H9 (cell line): ENCODE measurements at regions not wholly inside any gene's neighbourhood (a gene's known extent, or its start where the extent isn't known, plus 50 kb on each side); places are given as distances from the start of the nearest gene placed in this dataset.

Experiments
- DNase-seq: peaks from one replicate; pipeline ENCODE4 v3.0.0-alpha.2; 2017
- H2AFZ ChIP-seq: one replicate; pipeline ENCODE4 v1.6.1; 2013; ENCODE audit warnings: mild to moderate bottlenecking, low read length, control low read depth, moderate library complexity
- H2AK5ac ChIP-seq: 2 replicates; pipeline ENCODE4 v1.6.1; 2013; ENCODE audit warnings: low read length, control low read depth, mixed read lengths; ENCODE audit not compliant: insufficient read length
- H2BK120ac ChIP-seq: one replicate; pipeline ENCODE4 v1.6.1; 2013; ENCODE audit warnings: low read depth, mild to moderate bottlenecking, low read length, control low read depth, inconsistent platforms; ENCODE audit not compliant: poor library complexity, severe bottlenecking
- H2BK12ac ChIP-seq: 2 replicates; pipeline ENCODE4 v1.6.1; 2013; ENCODE audit warnings: low read length, control low read depth, mixed read lengths, low read depth; ENCODE audit not compliant: insufficient read length
- H2BK15ac ChIP-seq: 2 replicates; pipeline ENCODE4 v1.6.1; 2013; ENCODE audit warnings: low read depth, low read length, control low read depth
- H2BK20ac ChIP-seq: one replicate; pipeline ENCODE4 v1.6.1; 2013; ENCODE audit warnings: low read depth, mild to moderate bottlenecking, low read length, control low read depth, inconsistent platforms; ENCODE audit not compliant: poor library complexity, severe bottlenecking
- H2BK5ac ChIP-seq: 2 replicates; pipeline ENCODE4 v1.6.1; 2013; ENCODE audit warnings: low read length, control low read depth, mixed read lengths; ENCODE audit not compliant: insufficient read length
- H3K14ac ChIP-seq: 2 replicates; pipeline ENCODE4 v1.6.1; 2013; ENCODE audit warnings: low read length, control low read depth; ENCODE audit not compliant: insufficient read depth
- H3K18ac ChIP-seq: 2 replicates; pipeline ENCODE4 v1.6.1; 2013; ENCODE audit warnings: low read depth, mild to moderate bottlenecking, mixed read lengths, low read length, control low read depth; ENCODE audit not compliant: insufficient read length
- H3K23ac ChIP-seq: 2 replicates; pipeline ENCODE4 v1.6.1; 2013; ENCODE audit warnings: low read length, control low read depth, mixed read lengths, low read depth; ENCODE audit not compliant: insufficient read length
- H3K23me2 ChIP-seq: 2 replicates; pipeline ENCODE4 v1.6.1; 2013; ENCODE audit warnings: low read depth, mild to moderate bottlenecking, mixed read lengths, low read length, control low read depth; ENCODE audit not compliant: insufficient read length, poor library complexity, severe bottlenecking
- H3K27ac ChIP-seq: 2 replicates; pipeline ENCODE4 v1.5.1; 2013; ENCODE audit warnings: low read length, control low read depth, mixed read lengths, low read depth; ENCODE audit not compliant: insufficient read length
- H3K27me3 ChIP-seq: 2 replicates; pipeline ENCODE4 v1.6.1; 2013; ENCODE audit warnings: low read length, control low read depth, inconsistent platforms; ENCODE audit not compliant: insufficient read depth
- H3K4ac ChIP-seq: 2 replicates; pipeline ENCODE4 v1.6.1; 2013; ENCODE audit warnings: low read depth, mild to moderate bottlenecking, control low read depth, inconsistent platforms, low read length, moderate library complexity
- H3K4me1 ChIP-seq: 2 replicates; pipeline ENCODE4 v1.6.1; 2013; ENCODE audit warnings: low read length, control low read depth, inconsistent platforms; ENCODE audit not compliant: insufficient read depth
- H3K4me2 ChIP-seq: 2 replicates; pipeline ENCODE4 v1.6.1; 2013; ENCODE audit warnings: low read length, control low read depth, mixed read lengths; ENCODE audit not compliant: insufficient read length, insufficient read depth
- H3K56ac ChIP-seq: 2 replicates; pipeline ENCODE4 v1.6.1; 2013; ENCODE audit warnings: low read depth, mild to moderate bottlenecking, mixed read lengths, low read length, control low read depth; ENCODE audit not compliant: insufficient read length
- H3K79me1 ChIP-seq: 2 replicates; pipeline ENCODE4 v1.6.1; 2013; ENCODE audit warnings: low read depth, mild to moderate bottlenecking, moderate library complexity, low read length, control low read depth, inconsistent platforms; ENCODE audit not compliant: insufficient read depth, poor library complexity, severe bottlenecking
- H3K79me2 ChIP-seq: 2 replicates; pipeline ENCODE4 v1.6.1; 2013; ENCODE audit warnings: low read length, control low read depth, inconsistent platforms; ENCODE audit not compliant: insufficient read depth
- H3K9ac ChIP-seq: 2 replicates; pipeline ENCODE4 v1.6.1; 2013; ENCODE audit warnings: low read length, control low read depth, mixed read lengths; ENCODE audit not compliant: insufficient read length; ENCODE audit errors: extremely low read depth
- H3K9me3 ChIP-seq: one replicate; pipeline ENCODE4 v1.6.1; 2013; ENCODE audit warnings: low read depth, low read length, inconsistent platforms; ENCODE audit not compliant: control insufficient read depth
- H3T11ph ChIP-seq: one replicate; pipeline ENCODE4 v1.6.1; 2013; ENCODE audit warnings: mild to moderate bottlenecking, low read length, control low read depth, inconsistent platforms
- H4K20me1 ChIP-seq: one replicate; pipeline ENCODE4 v1.6.1; 2013; ENCODE audit not compliant: control insufficient read depth, insufficient read length, insufficient read depth
- H4K5ac ChIP-seq: 2 replicates; pipeline ENCODE4 v1.6.1; 2013; ENCODE audit warnings: low read depth, mild to moderate bottlenecking, mixed read lengths, low read length, control low read depth; ENCODE audit not compliant: insufficient read length
- H4K8ac ChIP-seq: replicated peaks from 2 replicates; pipeline ENCODE4 v1.6.1; 2013; ENCODE audit warnings: low read length, control low read depth, mixed read lengths, low read depth; ENCODE audit not compliant: insufficient read length
- H4K91ac ChIP-seq: 2 replicates; pipeline ENCODE4 v1.6.1; 2013; ENCODE audit warnings: low read depth, mild to moderate bottlenecking, moderate library complexity, mixed read lengths, low read length, control low read depth; ENCODE audit not compliant: insufficient read length
- H3K27ac Mint-ChIP-seq, 3 experiments: 2 replicates in 2 of 3; 3 replicates in 1 of 3; pipeline ENCODE4 v1.8.0; 2020 to 2021; ENCODE audit warnings: mixed read lengths in 3 of 3, mild to moderate bottlenecking in 1 of 3, moderate library complexity in 1 of 3
- H3K27me3 Mint-ChIP-seq: 2 replicates; pipeline ENCODE4 v1.8.0; 2021; ENCODE audit warnings: low read depth, mild to moderate bottlenecking, moderate library complexity, mixed read lengths
- H3K36me3 Mint-ChIP-seq, 3 experiments: 2 replicates in 2 of 3; 3 replicates in 1 of 3; pipeline ENCODE4 v1.8.0; 2020 to 2021; ENCODE audit warnings: low read depth in 3 of 3, mixed read lengths in 3 of 3; ENCODE audit not compliant: insufficient read depth in 1 of 3
- H3K4me1 Mint-ChIP-seq, 2 experiments: 2 replicates each; pipeline ENCODE4 v1.8.0; 2020; ENCODE audit warnings: mixed read lengths in 2 of 2
- H3K4me3 Mint-ChIP-seq, 2 experiments: 2 replicates in 1 of 2; 3 replicates in 1 of 2; pipeline ENCODE4 v1.8.0; 2020 to 2021; ENCODE audit warnings: mild to moderate bottlenecking in 2 of 2, mixed read lengths in 2 of 2, moderate library complexity in 1 of 2
- H3K9me3 Mint-ChIP-seq, 2 experiments: 2 replicates in 1 of 2; 3 replicates in 1 of 2; pipeline ENCODE4 v1.8.0; 2020; ENCODE audit warnings: mild to moderate bottlenecking in 2 of 2, mixed read lengths in 2 of 2, moderate library complexity in 1 of 2
- WGBS: extraction: QIAGEN DNeasy Blood & Tissue Kit; methylation state at CpG from one replicate; pipeline ENCODE4 v1.1.7; 2013; ENCODE audit warnings: missing lambda C conversion rate, low lambda C conversion rate, mixed read lengths; ENCODE audit not compliant: insufficient read length; ENCODE audit errors: extremely low coverage; 5-methylcytosine and 5-hydroxymethylcytosine counted together
- TF ChIP-seq, protein P1 (sequence below): fragments of 200-600 bp; sonication (generic); conservative IDR thresholded peaks from 3 replicates; pipeline ENCODE4 v1.8.0; 2021; ENCODE audit warnings: antibody characterized with exemption, mild to moderate bottlenecking

DNA sequence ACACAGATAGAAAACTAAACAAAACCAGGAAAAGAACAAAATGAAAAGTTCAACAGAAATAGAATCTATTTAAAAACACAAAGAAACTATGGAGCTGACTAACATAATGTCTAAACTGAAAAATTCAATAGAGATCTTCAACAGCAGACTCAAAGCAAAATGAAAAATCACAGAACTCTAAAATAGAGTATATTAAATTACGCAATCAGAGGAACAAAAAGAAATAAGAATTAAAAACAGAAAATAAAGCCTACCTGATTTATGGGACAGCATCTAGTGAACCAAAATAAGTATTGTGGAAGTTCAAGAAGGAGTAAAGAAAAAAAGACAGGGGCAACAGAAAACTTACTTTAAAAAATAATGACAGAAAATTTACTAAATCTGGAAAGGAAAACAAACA is 152.1 kb upstream of the GALNT5 start:
- Histone ChIP-seq H3K4me2 (no peak overlapping the region), H3K27me3 (no peaks in the 10 kb centered on the region), H2BK20ac (no peak overlapping the region), H2BK15ac (no peak overlapping the region), H4K91ac (no peak overlapping the region), H3K23ac (no peak overlapping the region), H2BK120ac (no peak overlapping the region), H3K79me2 (no peaks in the 10 kb centered on the region), H3K14ac (no peak overlapping the region), H2AFZ (no peak overlapping the region), H3K79me1 (no peaks in the 10 kb centered on the region), H3K4me1 (no peaks in the 10 kb centered on the region), H3K9me3 (no peaks in the 10 kb centered on the region), H2BK5ac (no peak overlapping the region), H2BK12ac (no peak overlapping the region), H4K5ac (no peak overlapping the region), H3K23me2 (no peaks in the 10 kb centered on the region), H2AK5ac (no peak overlapping the region), H3K56ac (no peak overlapping the region), H3K4ac (no peak overlapping the region), H4K20me1 (no peaks in the 10 kb centered on the region), H4K8ac (no peak overlapping the region), H3K9ac (no peak overlapping the region), H3T11ph (no peak overlapping the region), H3K18ac (no peak overlapping the region), H3K27ac (no peak overlapping the region)
- Mint-ChIP-seq H3K9me3 (peaks cover 3% of the 10 kb centered on the region in 2 experiments; a peak in 1 of 5 replicates), H3K4me3 (no peak overlapping the region), H3K36me3 (no peaks in the 10 kb centered on the region), H3K4me1 (peaks cover 3% of the 10 kb centered on the region in 2 experiments; a peak in 2 of 4 replicates), H3K27me3 (no peaks in the 10 kb centered on the region), H3K27ac (no peak overlapping the region)
- DNase-seq: no peak
- WGBS: no CpG with 5 or more reads among the region's 1 CpG
- TF ChIP-seq, protein P1, sequence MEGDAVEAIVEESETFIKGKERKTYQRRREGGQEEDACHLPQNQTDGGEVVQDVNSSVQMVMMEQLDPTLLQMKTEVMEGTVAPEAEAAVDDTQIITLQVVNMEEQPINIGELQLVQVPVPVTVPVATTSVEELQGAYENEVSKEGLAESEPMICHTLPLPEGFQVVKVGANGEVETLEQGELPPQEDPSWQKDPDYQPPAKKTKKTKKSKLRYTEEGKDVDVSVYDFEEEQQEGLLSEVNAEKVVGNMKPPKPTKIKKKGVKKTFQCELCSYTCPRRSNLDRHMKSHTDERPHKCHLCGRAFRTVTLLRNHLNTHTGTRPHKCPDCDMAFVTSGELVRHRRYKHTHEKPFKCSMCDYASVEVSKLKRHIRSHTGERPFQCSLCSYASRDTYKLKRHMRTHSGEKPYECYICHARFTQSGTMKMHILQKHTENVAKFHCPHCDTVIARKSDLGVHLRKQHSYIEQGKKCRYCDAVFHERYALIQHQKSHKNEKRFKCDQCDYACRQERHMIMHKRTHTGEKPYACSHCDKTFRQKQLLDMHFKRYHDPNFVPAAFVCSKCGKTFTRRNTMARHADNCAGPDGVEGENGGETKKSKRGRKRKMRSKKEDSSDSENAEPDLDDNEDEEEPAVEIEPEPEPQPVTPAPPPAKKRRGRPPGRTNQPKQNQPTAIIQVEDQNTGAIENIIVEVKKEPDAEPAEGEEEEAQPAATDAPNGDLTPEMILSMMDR: no peak
